ENCODE measurements at regions not wholly inside any gene's neighbourhood (a gene's known extent, or its start where the extent isn't known, plus 50 kb on each side); places are given as distances from the start of the nearest gene placed in this dataset.

- no peak for DNase-seq (ENCODE audit: low spot score)
Observed at GRCh38 chr10:128877141-128877540, 589.9 kb upstream of the MGMT start.

- no peak for DNase-seq (ENCODE audit: low spot score)
Observed at GRCh38 chr10:128877936-128878335, 589.1 kb upstream of the MGMT start.

- no peak for DNase-seq (ENCODE audit: low spot score)
Observed at GRCh38 chr10:128879030-128879429, 588.0 kb upstream of the MGMT start.

GRCh38 chr10:128879441-128880140 lies 587.5 kb upstream of the MGMT start:
- no peak for DNase-seq (ENCODE audit: low spot score)

- DNase-seq (ENCODE audit: low spot score) = no peak
Observed at GRCh38 chr10:128880159-128880725, 586.8 kb upstream of the MGMT start.

GRCh38 chr10:128881086-128881485 lies 586.0 kb upstream of the MGMT start:
- no peak for DNase-seq (ENCODE audit: low spot score)

- no peak for DNase-seq (ENCODE audit: low spot score)
Observed at GRCh38 chr10:128883231-128884032, 583.6 kb upstream of the MGMT start.

- DNase-seq (ENCODE audit: low spot score) = no peak
Observed at GRCh38 chr10:128884033-128884425, 583.0 kb upstream of the MGMT start.

- no peak for DNase-seq (ENCODE audit: low spot score)
Observed at GRCh38 chr10:128884496-128885072, 582.5 kb upstream of the MGMT start.

- no peak for DNase-seq (ENCODE audit: low spot score)
Observed at GRCh38 chr10:128885573-128886555, 581.2 kb upstream of the MGMT start.

GRCh38 chr10:128887856-128888255 lies 579.2 kb upstream of the MGMT start:
- no peak for DNase-seq (ENCODE audit: low spot score)

GRCh38 chr10:128892005-128892404 lies 575.0 kb upstream of the MGMT start:
- no peak for DNase-seq (ENCODE audit: low spot score)

GRCh38 chr10:128894641-128895040 lies 572.4 kb upstream of the MGMT start:
- DNase-seq (ENCODE audit: low spot score) = no peak

GRCh38 chr10:128895473-128895872 lies 571.6 kb upstream of the MGMT start:
- DNase-seq (ENCODE audit: low spot score) = no peak

- DNase-seq (ENCODE audit: low spot score) = no peak
Observed at GRCh38 chr10:128896116-128896795, 570.8 kb upstream of the MGMT start.

- no peak for DNase-seq (ENCODE audit: low spot score)
Observed at GRCh38 chr10:128896963-128897362, 570.1 kb upstream of the MGMT start.

GRCh38 chr10:128897401-128898129 lies 569.5 kb upstream of the MGMT start:
- no peak for DNase-seq (ENCODE audit: low spot score)

- no peak for DNase-seq (ENCODE audit: low spot score)
Observed at GRCh38 chr10:128898133-128898915, 568.7 kb upstream of the MGMT start.

GRCh38 chr10:128898916-128899195 lies 568.2 kb upstream of the MGMT start:
- no peak for DNase-seq (ENCODE audit: low spot score)

- DNase-seq (ENCODE audit: low spot score) = no peak
Observed at GRCh38 chr10:128900456-128900855, 566.6 kb upstream of the MGMT start.

Data from cerebellar cortex (tissue), 1 donor.